ENCODE measurements at regions not wholly inside any gene's neighbourhood (a gene's known extent, or its start where the extent isn't known, plus 50 kb on each side); places are given as distances from the start of the nearest gene placed in this dataset.

GRCh38 chr2:190598621-190599020, 50.3 kb upstream of the NAB1 start:
- Histone ChIP-seq H3K27ac (ENCODE audit: low read depth, low read length) (no peak overlapping the region), H3K79me1 (ENCODE audit: low read depth, low read length) (no peaks in the 10 kb centered on the region), H3K18ac (ENCODE audit: extremely low read depth, low read length) (no peak overlapping the region), H3K9ac (replicated peaks in 1 of 4; ENCODE audit: extremely low read depth in 1 of 4, low read depth in 3 of 4, low read length in 3 of 4) (no peak overlapping the region), H2AFZ (ENCODE audit: low read length) (no peak overlapping the region), H3K36me3 (ENCODE audit: control insufficient read depth in 2 of 4, insufficient read depth in 4 of 4, low read length in 3 of 4) (no peaks in the 10 kb centered on the region), H2AK5ac (ENCODE audit: low read depth, low read length) (no peak overlapping the region), H2BK12ac (ENCODE audit: low read depth, low read length) (no peak overlapping the region), H3K23me2 (ENCODE audit: low read depth, low read length) (no peaks in the 10 kb centered on the region), H3K23ac (ENCODE audit: insufficient read length) (no peak overlapping the region), H3K56ac (replicated peaks; ENCODE audit: insufficient read length, low read depth, low read length) (no peak overlapping the region), H4K8ac (ENCODE audit: extremely low read depth, insufficient read depth, low read length) (no peak overlapping the region), H2BK15ac (ENCODE audit: low read length) (no peak overlapping the region), H3K4me2 (ENCODE audit: insufficient read depth in 1 of 2, low read depth in 2 of 2, low read length in 2 of 2) (no peak overlapping the region), H3K4me3 (ENCODE audit: extremely low read depth in 1 of 4, insufficient read depth in 2 of 4, low read depth in 3 of 4, low read length in 4 of 4) (no peak overlapping the region), H4K5ac (ENCODE audit: insufficient read length, low read depth, low read length) (no peak overlapping the region), H3K79me2 (ENCODE audit: control insufficient read depth in 1 of 2, insufficient read depth in 2 of 2, low read length in 2 of 2) (no peaks in the 10 kb centered on the region), H3K4ac (replicated peaks; ENCODE audit: insufficient read length, low read depth, low read length) (no peak overlapping the region), H4K20me1 (replicated peaks in 1 of 2; ENCODE audit: control insufficient read depth in 1 of 2, insufficient read depth in 2 of 2, low read length in 2 of 2) (no peaks in the 10 kb centered on the region), H3K14ac (ENCODE audit: insufficient read length) (no peak overlapping the region), H4K91ac (replicated peaks; ENCODE audit: insufficient read length, low read length) (no peak overlapping the region), H2BK120ac (replicated peaks; ENCODE audit: low read depth, low read length) (no peak overlapping the region), H2BK20ac (ENCODE audit: low read length) (no peak overlapping the region), H3K27me3 (replicated peaks in 1 of 4; ENCODE audit: control insufficient read depth in 3 of 4, extremely low read depth in 1 of 4, insufficient read depth in 3 of 4, low read length in 3 of 4) (no peaks in the 10 kb centered on the region), H3K9me3 (ENCODE audit: insufficient read depth in 2 of 2, low read depth in 1 of 2, low read length in 1 of 2) (no peaks in the 10 kb centered on the region), H3K4me1 (replicated peaks in 1 of 4; ENCODE audit: control insufficient read depth in 3 of 4, insufficient read depth in 4 of 4, low read length in 3 of 4) (no peaks in the 10 kb centered on the region), H2BK5ac (ENCODE audit: low read depth, low read length) (no peak overlapping the region)
- DNase-seq (ENCODE audit: low read depth in 1 of 2, low spot score in 2 of 2) (no peak), FAIRE-seq (no peak)
- TF ChIP-seq HDAC6 (IDR thresholded peaks at IDR 0.05; ENCODE audit: low read depth, low read length) (no peak), E2F6 (IDR thresholded peaks at IDR 0.05) (no peak), FOSL1 (IDR thresholded peaks at IDR 0.05; ENCODE audit: insufficient read depth, low read depth, low read length) (no peak), RNF2 (IDR thresholded peaks at IDR 0.05; ENCODE audit: borderline replicate concordance, low read depth, low read length, missing control alignments, poor library complexity, severe bottlenecking) (no peak), SP4 (IDR thresholded peaks at IDR 0.05; ENCODE audit: low read length) (no peak), SIRT6 (IDR thresholded peaks at IDR 0.05; ENCODE audit: low read length) (no peak), USF2 (IDR thresholded peaks at IDR 0.05; ENCODE audit: low read length) (no peak)
- POLR2A ChIA-PET (ENCODE audit: partially characterized antibody): no interaction called here
- CTCF ChIA-PET (ENCODE audit: partially characterized antibody): interaction anchor here (0.6 to 0.9 kb wide), 2 partner anchors 8 to 81 kb away, joined by 3 read pairs; no protein-coding TSS in a partner anchor
- WGBS, 2 experiments (ENCODE audit: extremely low coverage in 1 of 2, insufficient coverage in 1 of 2, insufficient read length in 1 of 2, insufficient replicate concordance in 2 of 2, low coverage in 1 of 2, low lambda C conversion rate in 2 of 2, missing lambda C conversion rate in 1 of 2): 85% methylated on average over 2 of the region's 2 CpGs; no CpG with 5 or more reads in 1 of the 2 experiments

Data from H1 (cell line).